Activated CD8-positive, alpha-beta memory T cell treated with anti-CD3 and anti-CD28 coated beads for 36 hours (primary cell): ENCODE measurements at regions not wholly inside any gene's neighbourhood (a gene's known extent, or its start where the extent isn't known, plus 50 kb on each side); places are given as distances from the start of the nearest gene placed in this dataset.
"Not testable (repeated sequence)": the region's sequence is repeated elsewhere in the genome, so short reads cannot be mapped to it uniquely, and the experiment has no call there.

ENCODE experiments used
- CTCF ChIA-PET: fragments of 350-600 bp; sonication (Branson Sonifier 250); formaldehyde crosslinking; loops from one replicate; lab custom pipeline; 2021; ENCODE audit warnings: antibody characterized with exemption; lab: Charles Lee
- POLR2A ChIA-PET: fragments of 350-600 bp; sonication (Branson Sonifier 250); formaldehyde crosslinking; loops from one replicate; lab custom pipeline; 2021; ENCODE audit warnings: antibody characterized with exemption; lab: Charles Lee

DNA sequence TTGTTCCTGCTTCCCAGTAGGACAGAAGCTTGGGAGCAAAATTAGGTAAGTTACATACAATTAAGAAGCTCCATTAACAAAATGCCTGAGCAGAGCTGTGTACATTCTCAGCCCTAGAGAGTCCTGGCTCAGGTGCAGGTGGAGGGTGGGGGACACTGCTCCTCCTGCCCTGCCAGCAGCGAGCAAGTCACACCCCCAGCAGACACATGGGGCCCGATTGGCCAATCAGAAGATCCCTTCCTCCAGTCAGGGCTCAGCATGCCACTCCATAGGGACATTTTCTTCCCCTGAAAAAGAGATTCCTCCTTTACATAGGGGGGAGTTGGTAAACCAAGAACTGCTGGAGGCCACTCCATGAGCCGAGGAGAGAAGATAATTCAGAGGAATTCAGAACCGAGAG, 62.1 kb downstream of the PLXNA1 start:
- POLR2A ChIA-PET: no interaction called here
- CTCF ChIA-PET: no interaction called here

DNA sequence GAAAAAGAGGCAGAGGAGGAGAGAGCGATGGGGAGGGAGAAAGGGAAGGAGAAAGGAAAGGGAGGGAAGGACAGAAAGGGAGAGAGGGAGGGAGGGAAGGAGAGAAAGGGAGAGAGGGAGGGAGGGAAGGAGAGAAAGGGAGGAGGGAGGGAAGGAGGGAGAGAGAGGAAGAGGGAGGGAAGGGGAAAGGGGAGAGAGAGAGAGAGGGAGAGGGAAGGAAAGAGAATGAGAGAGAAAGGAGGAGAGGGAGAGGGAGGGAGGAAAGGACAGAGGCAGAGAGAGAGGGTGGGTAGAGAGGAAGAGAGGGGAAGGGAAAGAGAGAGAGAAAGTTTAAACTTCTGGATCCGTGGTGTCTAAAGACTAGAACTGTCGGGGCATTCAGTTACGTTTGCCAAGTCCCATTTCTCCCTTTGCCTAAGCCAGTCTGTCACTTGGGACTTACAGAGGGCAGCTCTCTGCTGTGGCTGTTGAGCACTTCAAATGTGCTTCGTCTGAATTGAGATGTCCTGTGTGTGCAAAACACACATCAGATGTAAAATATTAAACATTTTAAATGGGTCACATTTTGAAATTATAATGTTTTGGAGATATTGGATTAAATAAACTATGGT, 62.6 kb downstream of the PLXNA1 start:
- ChIA-PET POLR2A (no interaction called here), CTCF (no interaction called here)

DNA sequence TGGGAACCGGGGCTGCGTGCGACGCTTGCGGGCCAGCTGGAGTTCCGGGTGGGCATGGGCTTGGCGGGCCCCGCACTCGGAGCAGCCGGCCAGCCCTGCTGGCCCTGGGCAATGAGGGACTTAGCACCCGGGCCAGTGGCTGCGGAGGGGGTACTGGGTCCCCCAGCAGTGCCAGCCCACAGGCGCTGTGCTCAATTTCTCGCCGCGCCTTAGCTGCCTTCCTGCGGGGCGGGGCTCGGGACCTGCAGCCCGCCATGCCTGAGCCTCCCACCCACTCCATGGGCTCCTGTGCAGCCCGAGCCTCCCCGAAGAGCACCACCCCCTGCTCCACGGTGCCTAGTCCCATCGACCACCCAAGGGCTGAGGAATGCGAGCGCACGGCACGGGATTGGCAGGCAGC, 63.8 kb downstream of the PLXNA1 start:
- CTCF ChIA-PET, POLR2A ChIA-PET: not testable (repeated sequence)

DNA sequence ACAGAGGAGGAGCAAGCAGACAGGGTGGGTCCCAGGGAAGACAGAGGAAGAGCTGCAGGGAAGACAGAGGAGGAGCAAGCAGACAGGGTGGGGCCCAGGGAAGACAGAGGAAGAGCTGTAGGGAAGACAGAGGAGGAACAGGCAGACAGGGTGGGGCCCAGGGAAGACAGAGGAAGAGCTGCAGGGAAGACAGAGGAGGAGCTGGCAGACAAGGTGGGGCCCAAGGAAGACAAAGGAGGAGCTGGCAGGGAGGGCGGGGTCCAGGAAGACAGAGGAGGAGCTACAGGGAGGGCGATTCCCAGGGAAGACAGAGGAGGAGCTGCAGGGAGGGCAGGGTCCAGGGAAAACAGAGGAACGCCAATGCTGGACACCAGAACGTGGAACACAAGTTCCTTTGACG, 66.5 kb downstream of the PLXNA1 start:
- POLR2A ChIA-PET: no interaction called here
- CTCF ChIA-PET: no interaction called here

DNA sequence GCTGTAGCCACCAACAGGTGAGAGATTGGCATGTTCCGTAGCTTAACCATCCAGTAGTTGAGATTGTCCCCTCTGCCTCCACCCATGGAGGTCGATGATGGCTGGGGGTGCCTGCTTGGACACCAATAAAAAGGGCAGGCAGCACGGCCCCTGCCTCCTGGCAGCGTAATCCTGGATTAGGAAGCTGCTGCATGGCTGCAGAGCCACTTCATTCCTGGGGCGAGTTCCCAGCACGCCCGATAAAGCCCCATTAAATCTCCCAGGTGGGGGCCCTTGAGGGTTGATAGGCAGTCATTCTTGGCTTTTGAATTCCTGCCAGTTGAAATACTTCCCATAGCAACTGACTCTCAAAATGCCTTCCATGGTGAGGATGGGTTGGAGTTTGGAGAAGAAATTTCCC, 67.8 kb downstream of the PLXNA1 start:
- ChIA-PET CTCF (no interaction called here), POLR2A (no interaction called here)

DNA sequence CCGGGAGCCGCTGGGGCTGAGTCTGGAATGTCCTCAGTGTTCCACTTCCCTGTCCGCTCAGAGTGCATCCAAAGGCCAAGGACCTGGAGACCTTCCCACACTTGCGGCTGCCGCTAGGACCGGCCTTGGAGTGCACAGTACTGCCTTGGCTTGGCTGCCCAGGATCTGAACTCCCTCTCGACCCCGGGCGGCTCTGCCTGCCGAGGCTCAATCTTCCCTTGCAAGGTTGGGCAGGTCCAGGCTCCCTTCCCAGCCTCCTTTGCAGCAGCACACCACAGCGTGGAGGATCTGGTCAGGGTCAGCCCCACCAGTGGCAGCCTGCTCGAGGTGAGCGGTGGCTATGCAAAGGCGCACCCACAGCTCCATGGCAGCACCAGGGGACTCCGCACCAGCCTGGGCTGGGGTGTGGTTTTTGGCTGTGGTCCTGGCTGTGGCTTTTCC, 69.2 kb downstream of the PLXNA1 start:
- CTCF ChIA-PET: no interaction called here
- POLR2A ChIA-PET: no interaction called here

DNA sequence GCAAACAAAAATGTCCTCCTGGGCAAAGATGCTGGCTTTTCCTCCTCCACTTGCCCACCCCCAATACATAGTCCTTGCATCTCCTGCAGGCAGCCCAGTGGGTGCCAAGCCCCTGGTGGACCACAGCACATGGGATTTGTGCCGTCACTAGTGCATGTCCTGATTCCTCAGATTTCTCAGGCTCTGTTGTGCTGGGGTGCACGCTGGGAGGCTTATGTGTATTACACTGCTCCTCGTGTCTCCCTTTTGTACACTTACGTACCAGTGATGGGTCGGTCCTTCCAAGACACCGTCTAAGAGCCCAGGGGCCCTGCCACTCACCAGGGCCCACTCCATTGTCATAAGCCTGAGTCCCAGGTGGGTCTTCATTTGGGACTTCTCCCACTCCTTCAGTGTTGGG, 70.1 kb downstream of the PLXNA1 start:
- ChIA-PET POLR2A (no interaction called here), CTCF (no interaction called here)

DNA sequence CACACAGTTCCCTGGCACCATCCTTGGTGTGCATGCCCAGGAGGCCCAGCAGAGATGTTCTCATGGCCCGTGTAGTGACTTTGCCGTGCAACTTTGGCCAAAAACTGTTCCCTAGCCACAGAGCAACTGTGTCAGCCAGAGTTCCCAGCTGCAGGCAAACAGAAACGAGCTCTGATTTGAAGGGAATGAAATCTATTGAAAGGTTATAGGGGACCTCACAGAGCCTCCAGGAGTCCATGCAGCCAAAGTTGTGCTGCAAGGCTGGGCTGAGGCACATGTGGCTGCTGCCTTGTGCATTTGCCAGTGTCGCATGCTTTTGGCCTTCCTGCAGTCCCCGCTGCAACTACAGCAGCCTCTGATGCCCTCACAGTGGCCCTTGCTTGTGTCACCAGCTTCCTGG, 70.5 kb downstream of the PLXNA1 start:
- CTCF ChIA-PET: no interaction called here
- POLR2A ChIA-PET: no interaction called here

DNA sequence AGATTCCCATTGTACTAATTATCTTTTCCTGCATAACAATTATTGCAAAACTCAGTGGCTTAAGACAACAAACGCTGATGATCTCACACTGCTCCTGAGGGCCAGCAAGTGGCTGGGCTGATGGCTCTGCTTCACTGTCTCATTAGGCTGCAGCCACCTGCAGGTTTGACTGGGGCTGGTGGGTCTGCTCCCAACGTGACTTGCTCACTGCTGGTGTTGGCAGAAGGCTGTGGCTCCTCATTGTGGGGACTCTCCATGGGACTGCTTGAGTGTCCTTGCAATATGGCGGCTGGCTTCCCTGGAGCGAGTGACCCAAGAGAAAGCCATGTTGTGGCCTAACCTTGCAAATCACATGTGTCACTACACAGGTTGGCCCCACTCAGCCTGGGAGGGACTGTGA, 71.1 kb downstream of the PLXNA1 start:
- ChIA-PET POLR2A (no interaction called here), CTCF (no interaction called here)

DNA sequence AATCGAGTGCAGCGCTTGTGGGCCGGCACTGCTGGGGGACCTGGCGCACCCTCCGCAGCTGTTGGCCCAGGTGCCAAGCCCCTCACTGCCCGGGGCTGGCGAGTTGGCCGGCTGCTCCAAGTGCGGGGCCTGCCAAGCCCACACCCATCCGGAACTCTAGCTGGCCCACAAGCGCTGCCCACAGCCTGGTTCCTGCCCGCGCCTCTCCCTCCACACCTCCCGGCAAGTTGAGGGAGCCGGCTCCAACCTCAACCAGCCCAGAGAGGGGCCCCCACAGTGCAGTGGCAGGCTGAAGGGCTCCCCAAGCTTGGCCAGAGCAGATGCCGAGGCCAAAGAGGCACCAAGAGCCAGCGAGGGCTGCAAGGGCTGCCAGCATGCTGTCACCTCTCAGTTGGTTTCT, 73.4 kb downstream of the PLXNA1 start:
- ChIA-PET CTCF (no interaction called here), POLR2A (no interaction called here)

DNA sequence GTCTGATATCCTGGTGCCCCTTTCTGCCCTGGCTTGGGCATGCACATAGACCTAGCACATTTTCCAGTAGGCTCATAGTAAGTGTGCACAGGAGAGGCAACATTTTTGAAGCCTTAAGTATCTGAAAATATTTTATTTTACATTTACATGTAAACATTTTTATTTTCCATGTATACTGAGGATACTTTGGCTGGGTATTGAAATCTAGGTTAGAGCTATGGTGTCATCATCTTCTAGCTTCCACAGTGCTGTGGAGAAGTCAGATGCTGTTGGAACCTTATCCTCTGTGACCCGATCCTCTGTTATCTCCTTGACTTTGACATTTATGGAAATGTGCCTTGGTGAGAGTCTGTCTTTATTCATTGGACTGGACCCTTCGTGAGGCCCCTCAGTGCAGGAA, 74.1 kb downstream of the PLXNA1 start:
- POLR2A ChIA-PET: no interaction called here
- CTCF ChIA-PET: no interaction called here

DNA sequence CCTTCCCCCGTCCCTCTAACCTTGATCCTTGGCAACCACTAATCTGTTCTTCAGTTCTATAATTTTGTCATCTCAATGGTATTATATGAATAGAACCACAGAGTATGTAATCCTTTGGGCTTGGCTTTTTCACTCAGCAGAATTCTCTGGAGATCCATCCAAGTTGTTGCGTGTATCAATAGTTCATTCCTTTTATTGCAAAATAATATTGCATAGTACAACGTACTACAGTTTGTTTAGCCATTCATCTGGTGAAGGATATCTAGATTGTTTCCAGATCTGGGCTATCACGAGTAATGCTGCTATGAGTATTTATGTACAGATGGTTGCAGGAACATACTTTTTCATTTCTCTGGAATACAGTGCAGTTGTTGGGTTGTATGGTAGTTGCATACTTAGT, 76.2 kb downstream of the PLXNA1 start:
- ChIA-PET CTCF (no interaction called here), POLR2A (no interaction called here)

DNA sequence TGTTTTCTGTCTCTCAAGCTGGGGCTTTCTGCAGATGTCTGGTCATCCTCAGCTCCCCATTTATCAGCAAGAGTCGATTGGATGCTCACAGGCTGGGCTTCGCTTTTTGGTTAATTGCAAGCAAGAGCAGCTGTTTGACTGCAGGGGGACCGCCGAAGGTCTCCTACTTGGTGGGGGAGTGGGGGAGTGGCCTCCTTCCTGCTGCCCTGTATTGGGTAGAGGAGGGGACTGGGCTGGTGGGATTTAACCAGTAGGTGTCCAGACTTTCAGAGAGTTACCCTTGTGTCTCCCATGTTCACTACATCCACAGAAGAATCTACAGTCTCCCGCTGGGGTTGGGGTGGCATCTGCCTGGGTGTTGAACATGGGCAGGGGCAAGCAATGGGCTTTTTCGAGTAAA, 78.7 kb downstream of the PLXNA1 start:
- POLR2A ChIA-PET: no interaction called here
- CTCF ChIA-PET: no interaction called here

DNA sequence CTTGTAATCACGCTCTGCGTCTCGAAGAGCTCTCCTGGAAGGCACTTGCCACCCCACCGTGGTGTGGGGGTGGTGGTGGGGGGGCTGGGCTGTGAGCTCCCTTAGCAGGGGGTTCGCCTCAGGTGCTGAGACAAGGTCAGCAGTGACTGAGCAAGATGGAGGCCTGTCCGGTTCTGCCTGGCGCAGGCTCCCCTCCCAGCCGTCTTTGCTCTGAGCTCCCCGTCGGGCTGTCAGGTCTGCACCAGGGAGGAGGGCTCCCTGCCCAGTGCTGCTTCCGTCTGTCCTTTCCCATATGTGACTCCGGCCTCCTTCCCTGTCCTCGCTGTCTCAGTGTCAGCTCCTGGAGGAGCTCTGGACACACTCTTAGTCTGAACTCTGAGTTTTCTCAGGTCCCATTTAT, 80.0 kb downstream of the PLXNA1 start:
- ChIA-PET POLR2A (no interaction called here), CTCF (no interaction called here)

DNA sequence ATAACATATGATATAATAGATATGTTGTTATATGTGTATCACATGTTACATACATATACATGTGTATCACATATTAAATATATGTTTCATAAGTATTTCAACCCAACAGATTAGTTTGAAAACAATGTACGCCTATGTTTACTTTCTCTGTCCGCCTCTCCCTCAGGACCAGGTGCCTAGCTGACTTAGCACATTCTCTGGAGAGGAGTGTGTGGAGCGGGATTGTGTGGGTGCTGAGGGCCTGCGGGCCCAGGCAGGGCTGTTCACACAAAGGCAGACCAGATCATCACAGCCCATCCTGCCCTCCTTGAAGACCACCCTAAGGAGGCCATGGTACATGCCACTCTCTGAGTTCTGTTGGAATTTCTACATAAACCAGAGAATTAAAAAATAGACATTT, 81.0 kb downstream of the PLXNA1 start:
- ChIA-PET CTCF (no interaction called here), POLR2A (no interaction called here)

DNA sequence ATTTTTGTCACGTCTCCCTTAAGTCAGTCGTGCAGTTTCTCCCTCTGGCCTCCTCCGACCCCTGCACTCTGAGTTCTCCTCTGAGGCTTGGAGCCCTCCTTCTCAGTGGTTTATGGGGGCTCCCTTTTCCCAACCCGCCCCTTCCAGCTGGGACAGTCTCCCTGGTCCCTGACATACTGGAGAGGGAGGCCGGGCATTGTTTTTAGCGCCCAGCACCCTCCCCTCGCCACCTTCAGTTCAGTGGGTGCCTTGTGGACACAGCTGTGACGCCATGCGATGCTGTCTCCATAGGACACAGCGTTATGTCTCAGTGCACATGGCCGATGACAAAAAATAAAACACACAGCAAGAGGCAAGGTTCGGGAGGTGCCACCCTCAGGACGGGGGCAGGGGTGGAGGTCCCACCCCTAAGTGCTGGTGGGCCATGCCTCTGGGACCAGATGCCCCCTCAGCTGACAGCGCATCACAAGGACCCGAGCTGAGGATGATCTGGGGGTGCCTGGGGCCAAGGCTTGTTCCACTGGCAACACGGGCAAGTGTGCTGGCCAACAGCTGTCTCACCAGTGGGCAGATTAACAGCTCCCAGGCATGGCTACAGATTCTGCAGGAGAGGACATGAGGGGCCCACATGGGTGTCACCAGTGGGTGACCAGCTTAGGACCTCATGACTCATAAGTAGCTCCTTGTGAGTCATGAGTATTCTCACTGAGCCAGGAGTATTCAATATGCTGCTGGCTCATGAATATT, 81.6 kb downstream of the PLXNA1 start:
- ChIA-PET POLR2A (no interaction called here), CTCF (no interaction called here)

DNA sequence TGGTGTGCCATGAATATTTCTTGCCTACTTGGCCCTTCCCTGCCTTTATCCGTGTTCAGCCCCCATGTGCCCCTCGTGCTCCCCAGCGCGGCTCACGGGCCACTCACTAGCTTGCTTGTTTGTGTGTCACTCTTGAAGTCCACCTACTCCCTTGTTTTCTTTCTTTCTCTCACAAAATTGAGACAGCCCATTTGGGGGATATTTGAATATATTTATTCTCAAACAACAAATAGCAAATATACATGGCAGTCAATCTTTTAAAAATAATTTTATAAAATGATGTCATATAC, 82.2 kb downstream of the PLXNA1 start:
- ChIA-PET CTCF (no interaction called here), POLR2A (no interaction called here)

DNA sequence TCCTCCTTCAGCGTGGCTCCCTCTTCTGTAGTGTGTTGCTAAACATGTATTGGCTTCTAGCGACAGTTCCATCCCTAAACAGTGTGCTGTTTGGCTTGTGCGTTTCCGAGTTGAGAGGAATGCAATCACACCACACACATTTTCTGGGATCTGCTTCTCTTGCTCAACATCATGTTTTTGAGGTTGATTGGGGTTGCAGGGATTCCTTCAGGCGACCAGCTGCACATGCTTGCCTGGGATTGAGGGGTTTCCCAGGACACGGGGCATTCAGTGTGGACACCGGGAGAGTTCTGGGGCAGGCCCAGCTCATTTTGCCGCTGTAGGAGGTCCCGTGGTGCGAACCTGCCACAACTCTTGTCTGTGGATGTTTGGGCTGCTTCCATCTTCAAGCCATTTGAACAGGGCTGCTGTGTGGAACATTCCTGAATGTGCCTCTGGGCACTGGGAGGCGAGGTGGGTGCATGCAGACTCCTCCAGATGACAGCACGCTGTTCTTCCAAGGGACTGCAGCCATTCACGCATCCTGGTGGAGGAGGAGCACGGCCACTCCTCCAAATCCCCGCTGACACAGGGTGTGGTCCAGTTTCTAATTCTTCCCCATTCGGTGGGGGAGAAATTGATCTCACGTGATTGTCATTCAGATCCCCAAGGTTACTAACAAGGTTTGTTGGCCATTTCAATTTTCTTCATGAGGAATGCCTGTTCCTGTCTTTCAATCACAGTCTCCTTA, 82.8 kb downstream of the PLXNA1 start:
- ChIA-PET POLR2A (no interaction called here), CTCF (no interaction called here)

DNA sequence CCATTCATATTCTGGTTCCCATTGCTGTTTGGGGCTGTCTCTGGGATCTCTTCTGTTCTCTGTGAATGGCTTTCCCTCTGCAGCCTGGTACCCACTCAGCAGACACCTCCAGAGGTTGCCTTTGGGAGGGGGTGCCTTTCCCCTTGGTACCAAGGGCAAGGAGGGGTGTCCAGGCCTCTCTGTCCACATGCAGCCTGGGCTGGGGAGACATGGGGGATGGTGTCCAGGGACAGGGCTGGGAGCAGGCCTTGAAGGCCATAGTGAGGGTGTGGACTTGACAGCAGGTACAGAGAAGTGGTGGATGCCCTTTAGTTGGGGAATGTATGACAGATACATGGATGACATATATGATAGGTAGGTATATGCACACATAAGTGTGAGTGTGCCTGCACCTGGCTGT, 83.7 kb downstream of the PLXNA1 start:
- CTCF ChIA-PET: no interaction called here
- POLR2A ChIA-PET: no interaction called here

DNA sequence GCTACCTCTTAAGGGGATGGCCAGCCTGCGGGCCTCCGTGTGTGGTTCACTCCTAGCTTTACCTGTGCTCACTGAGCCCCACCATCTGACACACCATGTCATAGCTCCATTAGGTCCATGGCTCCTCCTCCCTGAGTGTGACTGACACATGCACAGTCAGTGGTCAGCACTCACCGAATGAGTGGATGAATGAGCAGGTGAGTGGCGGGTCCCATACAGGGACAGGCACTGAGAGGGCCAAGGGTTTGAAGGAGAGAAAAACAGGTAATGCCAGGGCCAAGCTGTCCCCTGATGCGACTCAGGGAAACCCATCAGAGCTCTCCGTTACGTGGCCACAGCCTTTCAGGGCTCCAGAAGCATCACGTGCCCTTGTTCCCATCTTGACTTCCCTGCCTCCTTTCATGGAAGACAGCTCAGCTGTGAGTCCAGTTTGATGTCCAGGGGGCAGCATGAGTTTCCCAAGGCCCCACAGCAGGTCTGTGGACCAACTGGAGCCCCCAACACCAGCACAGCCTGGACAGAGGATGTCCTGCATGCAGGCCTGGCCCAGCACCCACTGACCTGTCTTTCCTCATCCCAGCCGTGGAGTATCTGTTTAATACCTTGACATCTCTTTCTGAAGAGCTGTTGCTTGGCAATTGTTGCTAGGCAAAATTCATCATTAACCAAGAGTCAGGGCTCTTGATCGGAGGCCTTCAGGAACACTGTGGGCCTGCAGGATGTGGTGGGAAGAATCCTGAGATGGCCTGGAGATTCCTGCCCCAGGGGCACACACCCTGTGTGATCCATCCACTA, 84.4 kb downstream of the PLXNA1 start:
- ChIA-PET POLR2A (no interaction called here), CTCF (no interaction called here)
